ENCODE measurements at regions not wholly inside any gene's neighbourhood (a gene's known extent, or its start where the extent isn't known, plus 50 kb on each side); places are given as distances from the start of the nearest gene placed in this dataset.
"Not testable (repeated sequence)": the region's sequence is repeated elsewhere in the genome, so short reads cannot be mapped to it uniquely, and the experiment has no call there.

DNA sequence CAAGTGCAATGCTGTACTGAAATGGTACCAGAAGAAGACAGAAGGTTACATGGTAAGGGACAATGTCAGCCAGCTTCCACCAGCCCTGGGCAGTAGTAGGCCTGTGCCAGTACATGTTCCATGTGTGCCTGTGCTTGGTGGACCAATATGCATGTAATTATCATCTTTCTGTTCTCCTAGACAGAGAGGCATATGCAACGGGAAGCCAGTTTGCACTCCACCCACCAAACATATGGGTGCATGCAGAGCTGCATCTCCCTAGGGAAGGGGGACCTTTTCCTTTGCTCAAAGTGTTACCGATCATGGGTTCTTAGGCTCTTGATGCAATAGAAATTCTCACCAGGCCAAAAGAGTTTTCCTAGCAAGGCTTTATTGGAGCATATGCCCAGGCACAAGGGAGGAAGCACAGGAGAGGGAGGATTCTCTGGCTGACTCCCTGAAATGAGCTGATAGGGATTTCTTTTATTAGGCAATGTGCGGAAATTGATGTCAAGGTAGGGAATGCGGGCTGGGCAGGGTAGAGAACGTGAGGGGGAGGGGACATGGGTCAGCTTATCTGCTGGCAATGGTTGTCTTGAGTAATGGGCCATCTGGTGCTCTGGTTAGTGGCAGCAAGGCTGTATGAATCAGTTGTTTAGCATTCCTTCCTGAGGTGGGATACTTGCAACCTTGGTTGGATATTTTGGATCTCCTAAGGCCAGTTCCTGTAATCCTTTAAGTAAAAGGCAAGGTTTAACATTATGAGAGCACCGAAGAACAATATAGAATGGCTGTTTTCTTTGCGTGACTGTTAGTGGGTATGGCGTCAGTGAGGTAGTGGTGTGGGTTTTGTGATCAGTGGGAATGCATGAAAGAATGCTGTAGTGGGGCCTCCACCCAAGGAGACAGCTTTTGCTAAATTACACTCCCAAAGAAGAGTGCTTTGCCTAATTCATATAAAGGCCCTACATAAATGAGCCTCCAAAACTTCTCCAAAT lies 102.5 kb downstream of the CDRT15L2 start:
- not testable (repeated sequence) for H3K36me3 ChIP-seq (replicated peaks in 1 of 2; ENCODE audit: control insufficient read depth in 2 of 2, insufficient read depth in 2 of 2, low read length in 2 of 2); H4K8ac ChIP-seq (ENCODE audit: low read depth, low read length); H2BK12ac ChIP-seq (ENCODE audit: low read length); H3K23ac ChIP-seq (ENCODE audit: low read depth, low read length, poor library complexity); H3K27me3 ChIP-seq (ENCODE audit: control insufficient read depth in 3 of 3, insufficient read depth in 3 of 3, low read depth in 1 of 3, low read length in 3 of 3); H3K4me2 ChIP-seq (ENCODE audit: insufficient read depth, low read length, poor library complexity, severe bottlenecking); H3K9ac ChIP-seq (ENCODE audit: low read depth, low read length, poor library complexity); H3K27ac ChIP-seq (replicated peaks; ENCODE audit: low read length); H2AK5ac ChIP-seq (ENCODE audit: low read depth, low read length); H3K18ac ChIP-seq (ENCODE audit: low read length); H3K9me3 ChIP-seq (replicated peaks in 1 of 2; ENCODE audit: control insufficient read depth in 2 of 2, insufficient read depth in 1 of 2, low read depth in 1 of 2, low read length in 2 of 2); H3K4ac ChIP-seq (ENCODE audit: low read length); H2BK120ac ChIP-seq (ENCODE audit: low read depth, low read length); DNase-seq (ENCODE audit: low spot score); H3K4me1 ChIP-seq (ENCODE audit: control insufficient read depth in 2 of 2, insufficient read depth in 1 of 2, low read depth in 1 of 2, low read length in 2 of 2); H2BK5ac ChIP-seq (ENCODE audit: low read length); H4K91ac ChIP-seq (ENCODE audit: low read depth, low read length, poor library complexity); H3K79me1 ChIP-seq (ENCODE audit: low read depth, low read length); H2AFZ ChIP-seq (ENCODE audit: low read length); H3K14ac ChIP-seq (ENCODE audit: low read length); H2BK15ac ChIP-seq (ENCODE audit: low read length); H3K4me3 ChIP-seq (ENCODE audit: low read length in 2 of 2)
- no CpG with 5 or more reads among the region's 8 CpGs for WGBS, 2 donors (ENCODE audit: extremely low coverage in 2 of 2, insufficient read length in 2 of 2, insufficient replicate concordance in 1 of 2)

DNA sequence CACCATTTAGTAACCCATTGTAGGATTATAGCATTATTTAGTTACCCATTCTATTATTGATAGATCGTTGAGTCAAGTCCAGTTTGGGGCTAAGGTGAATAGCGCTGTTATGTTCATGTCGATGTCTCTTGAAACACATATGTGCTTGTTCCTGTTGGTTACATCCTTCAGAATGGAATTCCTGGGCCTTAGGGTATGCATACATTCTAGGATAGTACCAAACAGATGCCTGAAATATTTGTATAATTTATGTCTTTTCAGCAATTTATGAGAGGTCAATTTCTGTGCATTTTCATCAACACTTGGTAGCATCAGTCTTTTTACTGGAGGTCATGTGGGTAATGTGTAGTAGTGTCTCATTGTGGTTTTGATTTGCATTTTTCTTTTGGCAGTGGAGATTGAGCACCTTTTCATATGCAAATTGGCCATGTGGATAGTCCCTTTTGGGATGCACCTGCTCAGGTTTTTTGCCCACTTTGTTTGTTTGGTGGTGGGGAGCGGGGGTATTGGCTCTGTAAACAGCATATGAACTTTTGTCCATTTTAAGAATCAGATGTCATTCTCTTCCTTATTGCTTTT lies 104.2 kb downstream of the CDRT15L2 start:
- not testable (repeated sequence) for H3K14ac ChIP-seq (ENCODE audit: low read length); H2BK15ac ChIP-seq (ENCODE audit: low read length); H4K8ac ChIP-seq (ENCODE audit: low read depth, low read length); H3K9me3 ChIP-seq (replicated peaks in 1 of 2; ENCODE audit: control insufficient read depth in 2 of 2, insufficient read depth in 1 of 2, low read depth in 1 of 2, low read length in 2 of 2); H2AK5ac ChIP-seq (ENCODE audit: low read depth, low read length); H3K4me1 ChIP-seq (ENCODE audit: control insufficient read depth in 2 of 2, insufficient read depth in 1 of 2, low read depth in 1 of 2, low read length in 2 of 2); H3K27ac ChIP-seq (replicated peaks; ENCODE audit: low read length); H3K36me3 ChIP-seq (replicated peaks in 1 of 2; ENCODE audit: control insufficient read depth in 2 of 2, insufficient read depth in 2 of 2, low read length in 2 of 2); H3K4me2 ChIP-seq (ENCODE audit: insufficient read depth, low read length, poor library complexity, severe bottlenecking); H3K79me1 ChIP-seq (ENCODE audit: low read depth, low read length); H3K4me3 ChIP-seq (ENCODE audit: low read length in 2 of 2); H2AFZ ChIP-seq (ENCODE audit: low read length); H4K91ac ChIP-seq (ENCODE audit: low read depth, low read length, poor library complexity); H3K23ac ChIP-seq (ENCODE audit: low read depth, low read length, poor library complexity); DNase-seq (ENCODE audit: low spot score); H3K27me3 ChIP-seq (ENCODE audit: control insufficient read depth in 3 of 3, insufficient read depth in 3 of 3, low read depth in 1 of 3, low read length in 3 of 3); H2BK5ac ChIP-seq (ENCODE audit: low read length); H3K18ac ChIP-seq (ENCODE audit: low read length); H2BK120ac ChIP-seq (ENCODE audit: low read depth, low read length); H3K4ac ChIP-seq (ENCODE audit: low read length); H2BK12ac ChIP-seq (ENCODE audit: low read length); H3K9ac ChIP-seq (ENCODE audit: low read depth, low read length, poor library complexity)
- no CpG with 5 or more reads among the region's 4 CpGs for WGBS, 2 donors (ENCODE audit: extremely low coverage in 2 of 2, insufficient read length in 2 of 2, insufficient replicate concordance in 1 of 2)

DNA sequence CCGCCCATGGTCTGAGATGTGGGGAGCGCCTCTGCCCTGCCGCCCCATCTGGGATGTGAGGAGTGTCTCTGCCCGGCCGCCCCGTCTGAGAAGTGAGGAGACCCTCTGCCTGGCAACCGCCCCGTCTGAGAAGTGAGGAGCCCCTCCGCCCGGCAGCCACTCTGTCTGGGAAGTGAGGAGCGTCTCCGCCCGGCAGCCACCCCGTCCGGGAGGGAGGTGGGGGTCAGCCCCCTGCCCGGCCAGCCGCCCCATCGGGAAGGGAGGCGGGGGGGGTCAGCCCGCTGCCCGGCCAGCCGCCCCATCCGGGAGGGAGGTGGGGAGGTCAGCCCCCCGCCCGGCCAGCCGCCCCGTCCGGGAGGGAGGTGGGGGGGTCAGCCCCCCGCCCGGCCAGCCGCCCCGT lies 105.5 kb downstream of the CDRT15L2 start:
- not testable (repeated sequence) for H4K91ac ChIP-seq (ENCODE audit: low read depth, low read length, poor library complexity); H3K4me1 ChIP-seq (ENCODE audit: control insufficient read depth in 2 of 2, insufficient read depth in 1 of 2, low read depth in 1 of 2, low read length in 2 of 2); H3K9ac ChIP-seq (ENCODE audit: low read depth, low read length, poor library complexity); H2BK120ac ChIP-seq (ENCODE audit: low read depth, low read length); H3K4ac ChIP-seq (ENCODE audit: low read length); H3K14ac ChIP-seq (ENCODE audit: low read length); H3K79me1 ChIP-seq (ENCODE audit: low read depth, low read length); H3K18ac ChIP-seq (ENCODE audit: low read length); H2BK5ac ChIP-seq (ENCODE audit: low read length); DNase-seq (ENCODE audit: low spot score); H2BK15ac ChIP-seq (ENCODE audit: low read length); H3K27ac ChIP-seq (replicated peaks; ENCODE audit: low read length); H3K9me3 ChIP-seq (replicated peaks in 1 of 2; ENCODE audit: control insufficient read depth in 2 of 2, insufficient read depth in 1 of 2, low read depth in 1 of 2, low read length in 2 of 2); H3K23ac ChIP-seq (ENCODE audit: low read depth, low read length, poor library complexity); H2AFZ ChIP-seq (ENCODE audit: low read length); H2AK5ac ChIP-seq (ENCODE audit: low read depth, low read length); H2BK12ac ChIP-seq (ENCODE audit: low read length); H4K8ac ChIP-seq (ENCODE audit: low read depth, low read length); H3K4me2 ChIP-seq (ENCODE audit: insufficient read depth, low read length, poor library complexity, severe bottlenecking); H3K4me3 ChIP-seq (ENCODE audit: low read length in 2 of 2); H3K36me3 ChIP-seq (replicated peaks in 1 of 2; ENCODE audit: control insufficient read depth in 2 of 2, insufficient read depth in 2 of 2, low read length in 2 of 2); H3K27me3 ChIP-seq (ENCODE audit: control insufficient read depth in 3 of 3, insufficient read depth in 3 of 3, low read depth in 1 of 3, low read length in 3 of 3)
- no CpG with 5 or more reads among the region's 32 CpGs for WGBS, 2 donors (ENCODE audit: extremely low coverage in 2 of 2, insufficient read length in 2 of 2, insufficient replicate concordance in 1 of 2)

DNA sequence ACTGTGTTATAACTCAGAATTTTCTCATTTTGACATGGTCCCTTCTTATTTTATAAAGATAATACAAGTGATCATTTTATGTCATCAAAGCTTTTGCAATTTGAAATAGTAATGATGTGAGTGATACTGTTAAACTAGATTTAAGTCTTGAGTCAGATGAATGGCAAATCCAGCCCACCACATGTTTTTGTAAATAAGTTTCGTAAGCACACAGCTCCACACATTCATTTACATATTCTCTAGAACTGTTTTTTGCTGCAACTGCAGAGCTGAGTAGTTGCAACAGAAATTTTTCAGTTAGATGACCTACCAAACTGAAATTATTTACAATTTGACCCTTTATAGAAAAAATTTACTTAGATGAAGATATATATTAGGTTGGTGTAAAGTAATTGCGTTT lies 108.1 kb downstream of the CDRT15L2 start:
- not testable (repeated sequence) for H3K27ac ChIP-seq (replicated peaks; ENCODE audit: low read length); H3K14ac ChIP-seq (ENCODE audit: low read length); H2AFZ ChIP-seq (ENCODE audit: low read length); H3K18ac ChIP-seq (ENCODE audit: low read length); H4K8ac ChIP-seq (ENCODE audit: low read depth, low read length); H2BK15ac ChIP-seq (ENCODE audit: low read length); H3K27me3 ChIP-seq (ENCODE audit: control insufficient read depth in 3 of 3, insufficient read depth in 3 of 3, low read depth in 1 of 3, low read length in 3 of 3); H2BK5ac ChIP-seq (ENCODE audit: low read length); H3K36me3 ChIP-seq (replicated peaks in 1 of 2; ENCODE audit: control insufficient read depth in 2 of 2, insufficient read depth in 2 of 2, low read length in 2 of 2); H3K4me2 ChIP-seq (ENCODE audit: insufficient read depth, low read length, poor library complexity, severe bottlenecking); H3K4me1 ChIP-seq (ENCODE audit: control insufficient read depth in 2 of 2, insufficient read depth in 1 of 2, low read depth in 1 of 2, low read length in 2 of 2); H4K91ac ChIP-seq (ENCODE audit: low read depth, low read length, poor library complexity); H3K23ac ChIP-seq (ENCODE audit: low read depth, low read length, poor library complexity); H2AK5ac ChIP-seq (ENCODE audit: low read depth, low read length); H3K4me3 ChIP-seq (ENCODE audit: low read length in 2 of 2); H3K9ac ChIP-seq (ENCODE audit: low read depth, low read length, poor library complexity); DNase-seq (ENCODE audit: low spot score); H3K9me3 ChIP-seq (replicated peaks in 1 of 2; ENCODE audit: control insufficient read depth in 2 of 2, insufficient read depth in 1 of 2, low read depth in 1 of 2, low read length in 2 of 2); H2BK120ac ChIP-seq (ENCODE audit: low read depth, low read length); H3K4ac ChIP-seq (ENCODE audit: low read length); H3K79me1 ChIP-seq (ENCODE audit: low read depth, low read length); H2BK12ac ChIP-seq (ENCODE audit: low read length)
- WGBS, 2 donors (ENCODE audit: extremely low coverage in 2 of 2, insufficient read length in 2 of 2, insufficient replicate concordance in 1 of 2) = no CpG with 5 or more reads among the region's 2 CpGs
